ENCODE measurements at regions not wholly inside any gene's neighbourhood (a gene's known extent, or its start where the extent isn't known, plus 50 kb on each side); places are given as distances from the start of the nearest gene placed in this dataset.
"Not testable (repeated sequence)": the region's sequence is repeated elsewhere in the genome, so short reads cannot be mapped to it uniquely, and the experiment has no call there.

DNA sequence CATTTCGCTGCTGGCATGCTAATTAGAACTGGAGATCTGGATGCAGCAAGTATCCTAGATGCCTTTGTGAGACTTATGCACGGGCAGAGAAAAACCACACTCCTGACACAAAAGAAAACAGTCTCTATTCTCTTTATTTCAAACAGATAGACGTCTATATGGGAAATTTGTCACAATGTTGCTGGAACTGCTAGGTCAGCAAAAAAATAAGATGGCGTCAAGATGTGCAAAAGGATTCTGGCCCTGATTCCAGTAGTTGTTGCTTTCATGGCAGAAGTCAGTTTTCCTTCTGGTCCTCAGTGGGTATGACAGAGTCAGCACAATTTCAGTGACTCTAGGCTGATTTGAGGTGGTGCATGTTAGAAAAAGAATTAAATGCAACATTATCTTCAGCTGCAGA lies 1068.0 kb downstream of the SLITRK5 start:
- DNase-seq = no peak

DNA sequence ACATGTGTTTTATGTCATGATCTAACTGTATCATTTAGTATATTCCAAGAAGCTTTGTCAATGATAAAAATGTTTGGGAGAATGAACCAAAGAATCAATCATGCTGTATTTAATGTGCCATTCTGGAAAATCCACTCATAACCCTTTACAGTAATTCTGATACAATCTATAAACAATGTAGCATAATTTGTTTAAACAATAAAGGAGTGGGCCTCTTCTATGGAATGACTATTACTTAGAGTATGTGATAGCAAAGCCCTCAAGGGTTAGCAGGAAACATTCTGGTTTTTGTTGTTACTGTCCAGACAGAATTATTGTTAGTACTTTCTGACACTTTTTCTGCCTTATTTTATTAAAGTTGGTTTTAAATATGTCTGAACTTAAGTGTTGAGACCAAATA lies 1073.1 kb downstream of the SLITRK5 start:
- no peak for DNase-seq

DNA sequence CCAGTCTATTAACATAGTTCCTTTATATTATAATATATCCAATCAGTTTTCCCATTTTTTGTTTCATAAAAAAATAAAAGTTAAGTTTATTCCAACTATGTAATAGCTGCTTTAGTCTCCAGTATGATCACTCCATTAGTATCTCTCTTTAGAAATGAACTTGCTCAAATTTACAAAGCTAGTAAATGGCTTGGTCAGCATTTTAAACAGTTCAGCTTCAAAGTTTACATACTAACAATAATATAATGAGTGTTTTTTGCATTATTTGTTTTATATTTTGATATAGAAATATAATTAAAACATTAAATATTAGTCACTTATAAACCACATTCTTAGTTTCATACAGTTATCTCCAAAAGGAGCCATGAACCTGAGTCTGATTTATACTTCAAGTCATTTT lies 1073.8 kb downstream of the SLITRK5 start:
- DNase-seq = no peak

DNA sequence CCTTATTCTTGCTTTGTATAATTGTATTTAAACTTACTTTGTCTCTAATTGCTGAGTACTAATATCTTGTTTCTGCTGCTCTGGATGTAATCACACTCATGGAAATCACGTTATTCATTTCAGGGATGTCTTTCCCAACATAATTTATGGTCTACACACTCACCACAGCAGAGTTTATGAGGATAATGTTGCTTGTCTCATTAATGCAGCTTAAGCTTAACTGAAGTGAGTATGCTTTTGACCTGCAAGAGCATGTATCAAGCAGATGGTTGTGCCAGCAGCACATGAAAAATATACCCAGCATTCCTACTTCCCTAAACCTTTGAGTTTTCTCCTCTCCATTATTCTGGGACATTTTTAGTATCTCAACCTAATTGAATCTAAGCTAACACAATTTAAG lies 1080.9 kb downstream of the SLITRK5 start:
- no peak for DNase-seq

DNA sequence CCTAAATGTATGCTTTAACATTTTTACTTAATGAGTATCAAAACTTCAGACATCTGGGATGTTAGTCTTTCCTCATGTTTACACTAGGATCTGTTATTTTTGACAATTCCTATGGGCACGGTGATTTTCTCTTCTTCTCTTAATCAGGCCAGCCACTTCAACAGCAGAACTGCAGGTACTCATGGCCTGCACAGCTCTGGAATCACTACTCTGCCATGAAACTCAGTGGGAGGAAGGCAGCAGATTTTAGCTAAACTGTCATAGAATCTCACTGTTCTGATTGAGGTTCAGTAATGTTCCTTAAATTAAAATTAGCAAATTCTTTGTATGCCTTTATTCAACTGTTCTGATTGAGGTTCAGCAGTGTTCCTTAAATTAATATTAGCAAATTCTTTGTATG lies 1083.0 kb downstream of the SLITRK5 start:
- no peak for DNase-seq

DNA sequence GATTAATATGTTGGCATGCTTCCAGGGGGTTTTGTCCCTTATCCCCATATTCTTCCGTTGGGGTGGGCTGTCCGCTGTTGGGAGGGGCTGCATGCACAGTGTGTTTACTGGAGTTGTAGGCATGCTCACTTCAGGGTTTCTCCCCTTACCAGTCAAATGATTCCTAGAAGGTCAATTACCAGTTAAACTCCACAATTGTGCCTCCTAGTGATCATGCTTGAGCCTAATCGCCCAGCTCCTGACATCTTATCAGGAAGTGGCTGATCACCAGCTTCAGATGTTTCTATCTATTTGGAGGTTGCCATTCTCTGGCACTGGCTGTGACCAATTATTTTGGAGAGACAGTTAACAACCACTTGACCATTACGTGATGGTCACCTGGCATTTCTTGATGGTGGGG lies 1090.0 kb downstream of the SLITRK5 start:
- DNase-seq = no peak

DNA sequence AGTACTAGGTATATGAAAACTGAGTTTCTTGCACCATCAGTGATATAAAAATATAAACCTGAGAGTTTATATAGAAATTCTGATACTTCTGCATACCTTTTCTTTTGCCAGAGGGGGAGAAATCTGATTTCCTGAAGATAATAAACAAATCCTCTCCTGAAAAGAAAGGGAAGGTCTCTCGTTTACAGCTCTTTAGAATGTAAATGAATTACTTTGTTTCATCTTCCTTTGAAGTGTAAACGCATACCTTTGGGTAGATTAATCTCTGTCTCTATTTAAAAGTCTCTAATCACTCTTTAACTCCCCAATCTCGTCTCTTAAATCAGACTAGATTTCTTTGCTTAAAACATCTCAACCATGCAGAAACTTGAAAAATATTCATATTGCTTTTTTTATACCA lies 1092.9 kb downstream of the SLITRK5 start:
- no peak for DNase-seq

DNA sequence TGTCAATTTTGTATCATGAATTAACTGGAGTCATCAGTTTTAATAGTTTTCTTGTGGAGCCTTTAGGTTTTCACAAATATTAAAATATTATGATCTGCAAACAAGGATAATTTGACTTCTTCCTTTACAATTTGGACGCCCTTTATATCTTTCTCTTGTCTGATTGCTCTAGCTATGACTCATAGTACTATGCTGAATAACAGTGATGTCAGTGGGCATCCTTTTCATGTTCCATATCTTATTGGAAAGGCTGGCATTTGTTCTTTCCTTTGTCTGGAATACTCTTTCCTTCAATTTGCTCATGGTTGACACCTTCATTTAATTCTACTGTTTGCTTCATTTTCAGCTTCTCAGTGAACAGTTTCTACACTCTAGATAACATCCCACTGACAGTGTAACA lies 1129.3 kb downstream of the SLITRK5 start:
- DNase-seq = no peak

DNA sequence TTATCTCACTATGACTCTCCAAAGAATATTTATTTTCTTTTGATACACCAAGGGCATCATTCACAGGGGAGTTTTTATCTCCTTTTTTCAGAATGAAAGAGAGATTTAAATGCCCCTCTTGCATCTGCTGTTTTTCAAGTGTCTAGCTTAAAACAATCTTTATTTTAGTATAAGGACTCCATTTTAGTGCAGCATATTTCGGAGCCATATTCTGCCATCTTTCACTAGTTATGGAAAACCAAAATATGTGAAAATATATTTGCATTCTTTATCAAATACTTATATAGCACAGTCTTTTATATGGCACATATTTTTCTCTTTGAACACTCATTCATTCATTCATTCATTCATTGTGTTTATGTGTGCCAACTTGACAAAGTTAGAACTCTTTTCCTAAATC lies 1130.2 kb downstream of the SLITRK5 start:
- no peak for DNase-seq

DNA sequence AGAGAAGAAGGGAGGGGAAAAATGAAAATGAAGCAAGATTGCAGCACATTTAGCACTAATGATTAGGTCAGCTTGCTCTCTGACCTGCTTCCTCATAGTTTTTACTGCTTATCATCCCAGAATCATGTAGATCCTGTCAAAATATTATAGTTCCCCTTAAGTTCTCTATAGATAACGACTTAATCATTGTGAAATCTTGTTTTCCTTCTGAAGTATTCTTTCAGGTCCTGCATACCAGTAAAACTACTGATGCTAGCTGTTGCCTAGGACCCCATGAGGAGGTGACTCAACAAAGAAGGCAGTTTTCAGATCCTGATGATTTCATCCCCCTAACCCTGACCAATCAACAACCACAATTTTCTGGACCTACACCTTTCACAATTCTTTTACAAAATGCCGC lies 1131.7 kb downstream of the SLITRK5 start:
- DNase-seq = no peak

DNA sequence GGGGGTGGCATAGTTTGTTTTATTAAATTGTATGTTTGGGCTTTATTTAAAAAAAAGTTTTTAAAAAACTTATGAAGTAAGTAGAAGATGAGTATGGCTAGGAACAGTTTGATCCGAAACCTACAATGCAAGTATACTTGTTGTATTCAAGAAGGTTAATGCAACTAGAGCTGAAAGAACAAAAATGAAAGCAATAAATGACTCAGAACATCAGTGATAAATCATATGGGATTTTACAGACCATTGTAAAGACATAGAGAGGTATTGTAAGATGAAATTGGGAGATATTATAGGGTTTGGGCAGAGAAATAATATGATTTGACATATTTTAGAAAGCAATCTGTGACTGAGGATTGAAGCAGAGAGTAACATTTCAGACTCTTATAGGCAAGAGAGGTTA lies 1135.3 kb downstream of the SLITRK5 start:
- DNase-seq = no peak

DNA sequence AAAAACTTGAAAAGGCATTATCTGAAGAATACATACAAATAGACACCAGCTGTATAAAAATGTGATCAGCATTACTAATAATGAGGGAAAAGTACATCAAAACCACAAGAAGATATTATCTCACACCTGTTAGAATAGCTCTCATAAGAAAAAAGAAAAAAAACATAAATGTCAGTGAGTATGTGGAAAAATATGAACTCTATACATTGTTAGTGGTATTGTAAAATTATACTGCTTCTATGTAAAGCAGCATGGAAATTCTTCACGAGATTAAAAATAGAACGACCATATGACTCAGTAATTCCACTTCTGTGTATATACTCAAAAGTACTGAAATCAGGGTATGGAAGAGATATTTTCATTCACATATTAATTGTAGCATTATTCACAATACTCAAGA lies 1146.4 kb downstream of the SLITRK5 start:
- DNase-seq = no peak

DNA sequence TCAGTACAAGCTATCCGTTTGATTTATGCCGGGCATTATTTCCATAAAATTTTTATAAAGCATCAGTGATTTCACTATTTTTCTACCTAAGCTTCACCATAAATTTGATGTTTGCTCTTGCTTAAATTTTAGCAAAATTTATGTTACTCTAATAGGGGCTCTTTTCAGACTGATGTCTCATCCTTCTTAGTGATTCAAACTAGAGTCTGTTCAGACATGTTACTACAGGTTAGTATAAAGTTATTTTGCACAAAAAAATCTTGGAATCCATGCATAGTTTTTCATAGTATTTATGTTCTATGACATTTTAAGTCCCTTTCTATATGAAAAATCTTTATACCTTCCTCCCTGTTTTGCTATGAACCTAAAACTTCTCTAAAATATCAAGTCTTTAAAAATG lies 1151.9 kb downstream of the SLITRK5 start:
- DNase-seq = no peak

DNA sequence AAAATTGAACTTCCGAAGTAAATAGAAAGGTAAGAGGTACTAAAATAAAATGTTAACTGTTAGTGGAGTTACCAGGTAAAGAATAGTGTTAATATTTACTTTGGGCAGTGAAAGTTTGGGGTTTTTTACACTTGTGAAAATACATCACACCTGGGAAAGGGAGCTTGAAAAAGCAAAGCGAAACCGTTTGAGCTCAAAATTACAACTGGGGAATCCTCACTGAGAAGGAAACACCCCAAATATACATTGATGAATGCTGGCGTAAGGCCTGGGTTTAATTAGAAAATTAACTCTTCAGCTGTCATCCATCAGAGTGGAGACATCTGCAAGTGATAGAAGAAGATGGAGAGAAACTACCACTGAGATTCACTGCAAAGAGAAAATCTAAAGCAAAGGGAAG lies 1153.0 kb downstream of the SLITRK5 start:
- DNase-seq = no peak

DNA sequence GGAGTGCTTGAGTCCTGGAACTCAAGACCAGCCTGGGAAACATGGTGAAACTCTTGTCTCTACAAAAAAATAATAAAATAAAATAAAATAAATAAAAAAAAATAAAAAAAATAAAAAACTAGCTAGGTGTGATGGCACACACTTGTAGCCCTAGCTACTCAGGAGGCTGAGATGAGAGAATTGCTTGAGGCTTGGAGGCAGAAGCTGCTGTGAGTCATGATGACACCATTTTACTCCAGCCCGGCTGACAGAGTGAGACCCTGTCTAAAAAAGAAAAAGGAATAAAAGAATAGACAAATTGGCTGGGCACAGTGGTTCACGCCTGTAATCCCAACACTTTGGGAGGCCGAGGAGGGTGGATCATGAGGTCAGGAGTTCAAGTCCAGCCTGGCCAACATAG lies 1168.9 kb downstream of the SLITRK5 start:
- no peak for DNase-seq

DNA sequence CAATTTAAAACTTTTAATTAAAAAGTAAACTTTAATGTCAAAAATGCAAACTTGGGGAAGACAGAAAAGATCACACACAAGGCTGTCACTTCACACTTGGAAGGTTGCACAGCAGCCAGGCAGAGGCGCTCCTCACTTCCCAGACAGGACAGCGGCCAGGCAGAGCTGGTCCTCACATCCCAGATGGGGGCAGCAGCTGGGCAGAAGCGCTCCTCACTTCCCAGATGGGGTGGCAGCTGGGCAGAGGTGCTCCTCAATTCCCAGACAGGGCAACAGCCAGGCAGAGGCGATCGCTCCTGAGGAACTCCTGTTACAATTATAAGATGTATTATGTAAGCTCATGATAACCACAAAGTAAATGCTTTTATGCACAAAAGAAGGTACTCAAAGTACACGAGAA lies 1181.1 kb downstream of the SLITRK5 start:
- not testable (repeated sequence) for DNase-seq

DNA sequence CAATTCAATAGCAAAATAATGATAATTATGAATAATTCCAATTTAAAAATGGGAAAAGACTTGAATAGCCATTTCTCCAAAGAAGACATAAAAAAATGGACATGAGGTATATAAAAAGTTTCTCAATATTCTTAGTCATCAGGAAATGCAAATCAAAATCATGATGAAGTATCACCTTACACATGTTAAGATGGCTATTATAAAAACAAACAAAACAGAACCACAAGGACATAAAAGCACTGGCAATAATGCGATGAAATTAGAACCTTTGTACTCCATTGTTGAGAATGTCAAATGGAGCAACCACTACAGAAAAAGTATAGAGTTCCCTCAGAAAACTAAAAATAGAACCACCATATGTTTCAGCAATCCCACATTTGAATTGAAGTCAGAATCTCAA lies 1186.1 kb downstream of the SLITRK5 start:
- DNase-seq = no peak

DNA sequence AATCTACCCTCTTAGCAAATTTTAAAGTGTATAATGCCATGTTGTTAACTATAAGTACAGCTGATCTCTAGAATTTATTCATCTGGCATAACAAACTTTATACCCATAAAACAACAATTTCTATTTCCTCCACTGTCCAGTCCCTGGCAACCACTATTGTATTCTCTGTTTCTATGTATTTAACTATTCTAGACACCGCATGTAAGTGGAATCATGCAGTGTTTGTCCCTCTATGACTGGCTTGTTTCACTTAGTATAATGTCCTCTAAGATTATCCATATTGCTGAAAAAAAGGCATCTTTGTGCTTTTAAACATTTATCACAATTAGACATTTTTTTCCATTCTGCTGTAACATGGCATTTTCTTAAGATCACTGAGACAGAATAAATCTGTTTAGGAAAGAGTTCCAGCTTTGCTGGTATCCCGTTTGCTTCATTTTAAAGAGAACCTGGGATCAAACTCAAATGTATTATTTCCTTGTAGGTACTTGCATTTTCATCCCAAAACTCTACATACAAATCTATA lies 1191.0 kb downstream of the SLITRK5 start:
- DNase-seq = peak; percentile 71

DNA sequence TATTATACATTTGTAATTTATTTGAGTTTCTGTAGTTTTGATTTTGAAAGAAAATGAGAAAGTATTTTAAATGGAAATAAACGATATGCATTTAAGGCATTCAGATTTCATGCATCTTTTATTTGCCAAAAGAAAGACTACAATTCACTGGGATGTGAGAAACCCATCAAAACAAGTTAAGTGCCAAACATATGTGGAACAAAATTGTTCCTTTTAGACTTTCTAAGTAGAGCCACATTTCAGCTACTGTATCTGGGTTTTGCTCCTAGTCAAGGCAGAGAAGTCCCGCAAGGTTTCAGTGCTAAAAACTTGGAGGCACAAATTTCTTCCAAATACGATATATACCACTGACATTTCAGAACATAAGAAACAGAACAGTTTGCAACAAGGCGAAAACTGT lies 1191.9 kb downstream of the SLITRK5 start:
- DNase-seq = no peak

DNA sequence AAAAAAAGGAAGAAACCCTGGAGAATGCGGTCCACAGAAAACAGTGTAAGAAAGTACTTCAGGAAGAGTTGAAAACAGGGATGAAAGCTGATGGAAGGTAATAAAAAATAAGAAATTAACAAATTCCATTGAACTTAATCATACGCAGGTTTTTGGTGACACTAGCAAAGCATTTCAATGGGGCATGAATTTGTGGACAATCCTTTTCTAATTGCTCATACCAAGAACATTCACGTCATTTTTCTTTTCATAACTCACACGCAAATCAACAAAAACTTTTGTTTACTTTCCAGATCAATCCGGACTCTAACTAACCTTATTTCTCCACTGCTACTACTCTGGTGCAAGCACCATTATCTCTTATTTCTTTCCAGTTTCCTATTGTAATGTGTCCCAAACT lies 1195.0 kb downstream of the SLITRK5 start:
- no peak for DNase-seq

DNA sequence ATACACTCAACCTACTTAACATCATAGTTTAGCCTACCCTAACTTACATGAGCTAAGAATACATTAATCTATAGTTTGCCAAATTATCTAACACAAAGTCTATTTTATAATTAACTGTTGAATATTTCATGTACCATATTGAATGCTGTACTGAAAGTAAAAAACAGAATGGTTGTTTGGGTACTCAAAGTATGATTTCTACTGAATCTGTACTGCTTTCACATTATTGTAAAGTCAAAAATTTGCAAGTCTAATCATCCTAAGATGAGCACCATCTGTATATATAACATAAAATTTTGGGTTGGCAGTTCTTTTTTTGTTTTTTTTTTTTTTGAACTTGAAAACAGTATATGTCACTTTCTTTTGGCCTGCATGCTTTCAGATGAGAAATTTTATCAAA lies 1212.6 kb downstream of the SLITRK5 start:
- DNase-seq = no peak

DNA sequence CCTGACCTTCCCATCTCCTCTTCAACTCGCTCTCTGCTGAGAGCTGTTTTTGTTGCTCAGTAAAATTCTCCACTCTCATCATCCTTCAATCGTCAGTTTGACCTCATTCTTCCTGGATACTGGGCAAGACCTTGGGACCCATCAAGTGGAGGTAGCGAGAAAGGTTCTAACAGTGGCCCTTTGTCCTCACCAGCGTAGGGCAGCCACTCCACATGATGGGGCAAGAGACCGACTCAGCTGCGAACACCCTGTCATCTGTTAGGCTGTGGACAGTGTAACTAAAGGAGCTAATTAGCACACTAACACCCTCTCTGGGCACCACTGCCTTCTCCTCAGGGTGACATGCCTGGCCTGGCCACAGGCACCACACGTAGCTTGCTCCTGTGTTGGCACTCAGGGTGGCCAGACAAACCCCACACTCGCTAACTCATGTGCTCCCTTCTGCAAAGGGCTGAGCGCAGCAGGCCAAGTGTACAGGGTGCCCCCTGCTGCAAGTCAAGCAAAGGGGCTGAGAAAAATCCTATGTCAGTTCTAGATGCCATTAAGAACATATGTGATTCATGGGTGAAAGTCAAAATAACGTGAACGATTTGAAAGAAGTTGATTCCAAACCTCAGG lies 1216.0 kb downstream of the SLITRK5 start:
- DNase-seq = no peak

DNA sequence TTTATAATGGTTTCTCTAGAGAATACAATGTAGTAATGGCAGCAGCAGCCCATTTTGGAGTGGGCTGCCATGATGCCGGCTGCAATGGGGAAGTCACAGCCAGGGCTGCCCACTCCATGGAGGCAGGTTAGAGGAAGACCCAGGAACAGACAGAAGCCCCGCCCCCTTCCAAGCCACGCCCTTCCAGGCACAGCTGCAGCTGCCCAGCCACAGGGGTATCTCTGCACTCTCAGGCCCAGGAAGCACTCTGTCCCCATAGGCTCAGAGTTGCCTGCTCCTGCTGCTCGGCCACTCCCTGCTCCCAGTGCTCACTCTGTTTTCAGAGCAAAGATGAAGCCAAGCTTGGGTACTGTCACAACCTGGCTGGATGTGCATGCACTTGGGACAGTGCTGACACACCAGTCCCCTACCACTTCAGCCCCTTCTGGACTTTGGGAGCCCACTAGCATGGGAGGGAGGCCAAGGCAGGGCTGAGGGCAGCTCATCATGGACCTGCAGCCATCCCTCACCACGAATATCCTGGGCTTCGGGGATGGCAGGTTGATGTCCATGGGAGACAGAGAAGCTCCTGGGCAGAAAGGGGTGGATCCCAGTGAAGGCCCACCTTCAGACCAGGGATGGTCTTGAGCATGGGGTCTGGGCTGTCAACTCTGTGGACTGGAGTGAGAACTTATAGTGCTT lies 1224.2 kb downstream of the SLITRK5 start:
- DNase-seq = no peak

DNA sequence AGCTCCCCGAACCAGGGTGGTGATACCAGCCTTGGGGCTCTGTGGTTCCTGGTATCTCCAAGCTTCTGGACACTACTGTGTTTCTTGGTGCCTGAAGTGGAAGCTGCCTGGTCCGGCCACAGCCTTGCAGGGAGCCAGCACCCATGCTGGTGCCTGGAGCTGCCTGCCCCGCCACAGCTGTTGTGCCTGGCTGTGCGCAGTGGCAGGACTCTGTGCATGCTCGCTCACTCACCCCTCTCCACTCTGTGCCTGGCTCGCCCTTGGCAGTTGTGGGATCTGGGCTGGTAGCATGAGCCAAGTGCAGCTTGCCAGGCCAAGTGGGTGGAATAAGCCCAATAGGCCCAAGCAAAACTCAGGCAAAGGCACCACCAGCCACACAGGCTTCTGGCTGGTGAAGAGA lies 1225.3 kb downstream of the SLITRK5 start:
- DNase-seq = no peak

DNA sequence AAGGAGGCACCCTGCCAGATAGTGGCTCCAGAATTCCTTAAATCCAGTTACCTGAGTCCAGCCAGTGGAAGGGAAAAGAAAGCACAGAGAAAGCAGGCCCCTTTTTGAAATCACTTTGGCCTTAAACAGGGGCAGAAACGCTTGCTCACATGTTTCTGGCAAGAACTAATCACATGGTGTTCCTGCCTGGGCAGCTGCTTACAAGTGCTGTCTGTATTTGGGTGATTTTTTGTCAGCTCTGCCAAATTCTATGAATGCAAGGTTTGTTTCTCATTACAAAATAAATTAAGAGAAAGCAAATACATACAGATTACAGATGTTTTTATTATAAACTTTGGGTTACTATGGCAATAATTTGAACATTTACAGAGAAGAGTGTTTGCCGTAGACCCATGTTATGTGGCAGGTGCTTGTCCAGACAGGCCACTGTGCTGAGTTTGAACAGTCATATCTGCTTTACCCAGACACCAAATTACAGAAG lies 1237.8 kb downstream of the SLITRK5 start:
- DNase-seq = peak; percentile 91

Data from COR-L47 (cell line).